ENCODE measurements at regions not wholly inside any gene's neighbourhood (a gene's known extent, or its start where the extent isn't known, plus 50 kb on each side); places are given as distances from the start of the nearest gene placed in this dataset.

- H3K36me3 Mint-ChIP-seq (ENCODE audit: low read depth): peaks cover 42% of the 10 kb centered on the region
- peaks cover 32% of the 10 kb centered on the region for H3K4me1 Mint-ChIP-seq (ENCODE audit: low read depth)
- intact Hi-C loops (cut with micrococcal nuclease): no loop called here
- H3K4me3 Mint-ChIP-seq (ENCODE audit: low read depth): no peak overlapping the region
- no peaks in the 10 kb centered on the region for H3K27me3 Mint-ChIP-seq (ENCODE audit: low read depth)
- no peak overlapping the region for H3K27ac Mint-ChIP-seq
- H3K9me3 Mint-ChIP-seq: peaks cover 32% of the 10 kb centered on the region
- no peak for DNase-seq (ENCODE audit: low spot score)
Observed at GRCh38 chr4:26105815-26106699, 192.0 kb downstream of the SMIM20 start.

GRCh38 chr4:26106776-26107175, 192.8 kb downstream of the SMIM20 start:
- H3K36me3 Mint-ChIP-seq (ENCODE audit: low read depth): peaks cover 43% of the 10 kb centered on the region
- DNase-seq (ENCODE audit: low spot score): no peak
- no peak overlapping the region for H3K4me3 Mint-ChIP-seq (ENCODE audit: low read depth)
- no peaks in the 10 kb centered on the region for H3K27me3 Mint-ChIP-seq (ENCODE audit: low read depth)
- H3K4me1 Mint-ChIP-seq (ENCODE audit: low read depth): peaks cover 30% of the 10 kb centered on the region
- intact Hi-C loops (cut with micrococcal nuclease): no loop called here
- H3K9me3 Mint-ChIP-seq: peaks cover 39% of the 10 kb centered on the region
- H3K27ac Mint-ChIP-seq: peak overlapping the region; percentile 44

GRCh38 chr4:26108054-26108453, 194.0 kb downstream of the SMIM20 start:
- intact Hi-C loops (cut with micrococcal nuclease): no loop called here
- Mint-ChIP-seq H3K9me3 (peaks cover 52% of the 10 kb centered on the region), H3K36me3 (ENCODE audit: low read depth) (peaks cover 54% of the 10 kb centered on the region), H3K4me1 (ENCODE audit: low read depth) (peaks cover 30% of the 10 kb centered on the region), H3K27ac (no peak overlapping the region), H3K27me3 (ENCODE audit: low read depth) (no peaks in the 10 kb centered on the region), H3K4me3 (ENCODE audit: low read depth) (no peak overlapping the region)
- DNase-seq (ENCODE audit: low spot score): no peak

- intact Hi-C loops (cut with micrococcal nuclease): no loop called here
- Mint-ChIP-seq H3K27ac (no peak overlapping the region), H3K9me3 (peaks cover 56% of the 10 kb centered on the region), H3K27me3 (ENCODE audit: low read depth) (no peaks in the 10 kb centered on the region), H3K4me3 (ENCODE audit: low read depth) (no peak overlapping the region), H3K4me1 (ENCODE audit: low read depth) (peaks cover 20% of the 10 kb centered on the region), H3K36me3 (ENCODE audit: low read depth) (peaks cover 49% of the 10 kb centered on the region)
- DNase-seq (ENCODE audit: low spot score): no peak
Observed at GRCh38 chr4:26110493-26110892, 196.5 kb downstream of the SMIM20 start.

- Mint-ChIP-seq H3K4me3 (ENCODE audit: low read depth) (no peak overlapping the region), H3K27me3 (ENCODE audit: low read depth) (no peaks in the 10 kb centered on the region), H3K27ac (no peak overlapping the region), H3K36me3 (ENCODE audit: low read depth) (peaks cover 47% of the 10 kb centered on the region), H3K4me1 (ENCODE audit: low read depth) (peaks cover 5% of the 10 kb centered on the region), H3K9me3 (peaks cover 60% of the 10 kb centered on the region)
- intact Hi-C loops (cut with micrococcal nuclease): no loop called here
- no peak for DNase-seq (ENCODE audit: low spot score)
Observed at GRCh38 chr4:26113339-26113940, 199.4 kb downstream of the SMIM20 start.

GRCh38 chr4:26116057-26116456, 202.0 kb downstream of the SMIM20 start:
- no peak overlapping the region for H3K27ac Mint-ChIP-seq
- H3K4me3 Mint-ChIP-seq (ENCODE audit: low read depth): no peak overlapping the region
- H3K4me1 Mint-ChIP-seq (ENCODE audit: low read depth): peaks cover 8% of the 10 kb centered on the region
- peaks cover 42% of the 10 kb centered on the region for H3K36me3 Mint-ChIP-seq (ENCODE audit: low read depth)
- H3K27me3 Mint-ChIP-seq (ENCODE audit: low read depth): no peaks in the 10 kb centered on the region
- intact Hi-C loops (cut with micrococcal nuclease): no loop called here
- peaks cover 57% of the 10 kb centered on the region for H3K9me3 Mint-ChIP-seq
- DNase-seq (ENCODE audit: low spot score): no peak

- H3K27me3 Mint-ChIP-seq (ENCODE audit: low read depth): no peaks in the 10 kb centered on the region
- intact Hi-C loops (cut with micrococcal nuclease): no loop called here
- H3K4me3 Mint-ChIP-seq (ENCODE audit: low read depth): no peak overlapping the region
- H3K27ac Mint-ChIP-seq: peak overlapping the region; percentile 38
- H3K4me1 Mint-ChIP-seq (ENCODE audit: low read depth): peaks cover 8% of the 10 kb centered on the region
- no peak for DNase-seq (ENCODE audit: low spot score)
- peaks cover 43% of the 10 kb centered on the region for H3K9me3 Mint-ChIP-seq
- peaks cover 19% of the 10 kb centered on the region for H3K36me3 Mint-ChIP-seq (ENCODE audit: low read depth)
Observed at GRCh38 chr4:26120098-26120825, 200.6 kb upstream of the RBPJ start.

GRCh38 chr4:26122690-26123089, 198.1 kb upstream of the RBPJ start:
- Mint-ChIP-seq H3K4me1 (ENCODE audit: low read depth) (peaks cover 26% of the 10 kb centered on the region), H3K27me3 (ENCODE audit: low read depth) (no peaks in the 10 kb centered on the region), H3K9me3 (peaks cover 45% of the 10 kb centered on the region), H3K4me3 (ENCODE audit: low read depth) (no peak overlapping the region), H3K27ac (no peak overlapping the region), H3K36me3 (ENCODE audit: low read depth) (peaks cover 34% of the 10 kb centered on the region)
- intact Hi-C loops (cut with micrococcal nuclease): no loop called here
- DNase-seq (ENCODE audit: low spot score): no peak

GRCh38 chr4:26124753-26125321, 196.0 kb upstream of the RBPJ start:
- Mint-ChIP-seq H3K4me3 (ENCODE audit: low read depth) (no peak overlapping the region), H3K4me1 (ENCODE audit: low read depth) (peaks cover 34% of the 10 kb centered on the region), H3K27me3 (ENCODE audit: low read depth) (no peaks in the 10 kb centered on the region), H3K9me3 (peaks cover 57% of the 10 kb centered on the region), H3K27ac (no peak overlapping the region), H3K36me3 (ENCODE audit: low read depth) (peaks cover 51% of the 10 kb centered on the region)
- intact Hi-C loops (cut with micrococcal nuclease): no loop called here
- no peak for DNase-seq (ENCODE audit: low spot score)

- Mint-ChIP-seq H3K36me3 (ENCODE audit: low read depth) (peaks cover 54% of the 10 kb centered on the region), H3K27me3 (ENCODE audit: low read depth) (no peaks in the 10 kb centered on the region), H3K4me3 (ENCODE audit: low read depth) (no peak overlapping the region), H3K9me3 (peaks cover 56% of the 10 kb centered on the region), H3K27ac (peak overlapping the region; percentile 39), H3K4me1 (ENCODE audit: low read depth) (peaks cover 46% of the 10 kb centered on the region)
- intact Hi-C loops (cut with micrococcal nuclease): no loop called here
- no peak for DNase-seq (ENCODE audit: low spot score)
Observed at GRCh38 chr4:26126143-26126718, 194.6 kb upstream of the RBPJ start.

- H3K4me3 Mint-ChIP-seq (ENCODE audit: low read depth): no peak overlapping the region
- intact Hi-C loops (cut with micrococcal nuclease): no loop called here
- DNase-seq (ENCODE audit: low spot score): no peak
- peaks cover 53% of the 10 kb centered on the region for H3K9me3 Mint-ChIP-seq
- peak overlapping the region; percentile 44 for H3K27ac Mint-ChIP-seq
- peaks cover 54% of the 10 kb centered on the region for H3K36me3 Mint-ChIP-seq (ENCODE audit: low read depth)
- H3K27me3 Mint-ChIP-seq (ENCODE audit: low read depth): no peaks in the 10 kb centered on the region
- H3K4me1 Mint-ChIP-seq (ENCODE audit: low read depth): peaks cover 54% of the 10 kb centered on the region
Observed at GRCh38 chr4:26126994-26127393, 193.8 kb upstream of the RBPJ start.

- DNase-seq (ENCODE audit: low spot score): no peak
- intact Hi-C loops (cut with micrococcal nuclease): no loop called here
- no peak overlapping the region for H3K27ac Mint-ChIP-seq
- peaks cover 54% of the 10 kb centered on the region for H3K36me3 Mint-ChIP-seq (ENCODE audit: low read depth)
- H3K27me3 Mint-ChIP-seq (ENCODE audit: low read depth): no peaks in the 10 kb centered on the region
- peaks cover 63% of the 10 kb centered on the region for H3K4me1 Mint-ChIP-seq (ENCODE audit: low read depth)
- peaks cover 49% of the 10 kb centered on the region for H3K9me3 Mint-ChIP-seq
- no peak overlapping the region for H3K4me3 Mint-ChIP-seq (ENCODE audit: low read depth)
Observed at GRCh38 chr4:26127851-26128337, 192.9 kb upstream of the RBPJ start.
